NB4 (cell line): ENCODE measurements at regions not wholly inside any gene's neighbourhood (a gene's known extent, or its start where the extent isn't known, plus 50 kb on each side); places are given as distances from the start of the nearest gene placed in this dataset.
A peak's percentile ranks its signal among the peaks of the same experiment; 100 is the strongest.

Experiments
- DNase-seq: peaks from one replicate; pipeline ENCODE4 v3.0.0; 2010; ENCODE audit warnings: low read depth
- H3K4me3 ChIP-seq: one replicate; pipeline ENCODE4 v1.5.1; 2011; ENCODE audit warnings: mild to moderate bottlenecking, low read depth, low read length, moderate library complexity
- MYC ChIP-seq: IDR thresholded peaks from 2 replicates; pipeline ENCODE4 v1.6.1; 2011; ENCODE audit warnings: low read depth, low read length
- POLR2A ChIP-seq: IDR thresholded peaks from 2 replicates; pipeline ENCODE4 v1.6.1; 2011; ENCODE audit warnings: mild to moderate bottlenecking; ENCODE audit not compliant: insufficient read length; ENCODE audit errors: extremely low read depth
- TF ChIP-seq, protein P1 (sequence below): IDR thresholded peaks from one replicate; pipeline ENCODE4 v1.5.1; 2012; ENCODE audit warnings: low read depth, low read length
- TF ChIP-seq, protein P2 (sequence below): IDR thresholded peaks from 2 replicates; pipeline ENCODE4 v1.6.1; 2011; ENCODE audit warnings: low read depth, low read length

DNA sequence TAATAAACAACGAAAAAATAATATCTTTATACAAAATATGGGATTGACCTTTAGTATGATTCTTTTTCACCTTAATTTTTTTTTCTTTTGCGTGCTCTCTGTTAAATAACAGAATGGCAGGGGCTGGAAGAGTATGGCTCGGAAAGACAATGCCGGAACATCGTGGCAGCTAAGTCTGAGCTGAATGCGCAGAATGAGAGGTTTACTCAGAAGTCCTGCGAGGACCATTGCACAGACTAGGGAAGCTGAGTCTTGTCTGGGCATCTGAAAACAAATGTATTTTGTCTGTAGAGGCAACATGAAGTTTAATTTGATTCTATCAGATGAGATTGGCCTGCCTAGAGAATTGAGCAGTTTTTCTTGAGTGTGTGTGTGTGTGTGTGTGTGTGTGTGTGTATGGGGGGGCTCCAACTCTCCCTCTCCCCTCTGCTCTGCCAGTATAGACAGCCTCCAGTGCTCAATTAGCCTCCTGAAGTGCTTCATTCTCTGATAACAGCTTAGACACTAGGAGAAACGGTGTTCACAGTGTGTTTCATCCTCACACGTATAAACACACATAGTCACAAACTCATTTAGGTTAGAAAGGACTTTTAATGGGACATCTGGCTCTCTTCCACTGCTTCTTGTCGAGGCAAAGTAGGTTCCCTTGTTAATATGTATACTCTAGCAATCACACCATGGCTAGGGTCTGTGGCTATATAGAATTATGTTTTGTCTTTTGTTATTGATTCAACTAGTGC is 244.3 kb upstream of the SORL1-AS1 start:
- H3K4me3 ChIP-seq: no peak overlapping the region
- TF ChIP-seq, protein P1, sequence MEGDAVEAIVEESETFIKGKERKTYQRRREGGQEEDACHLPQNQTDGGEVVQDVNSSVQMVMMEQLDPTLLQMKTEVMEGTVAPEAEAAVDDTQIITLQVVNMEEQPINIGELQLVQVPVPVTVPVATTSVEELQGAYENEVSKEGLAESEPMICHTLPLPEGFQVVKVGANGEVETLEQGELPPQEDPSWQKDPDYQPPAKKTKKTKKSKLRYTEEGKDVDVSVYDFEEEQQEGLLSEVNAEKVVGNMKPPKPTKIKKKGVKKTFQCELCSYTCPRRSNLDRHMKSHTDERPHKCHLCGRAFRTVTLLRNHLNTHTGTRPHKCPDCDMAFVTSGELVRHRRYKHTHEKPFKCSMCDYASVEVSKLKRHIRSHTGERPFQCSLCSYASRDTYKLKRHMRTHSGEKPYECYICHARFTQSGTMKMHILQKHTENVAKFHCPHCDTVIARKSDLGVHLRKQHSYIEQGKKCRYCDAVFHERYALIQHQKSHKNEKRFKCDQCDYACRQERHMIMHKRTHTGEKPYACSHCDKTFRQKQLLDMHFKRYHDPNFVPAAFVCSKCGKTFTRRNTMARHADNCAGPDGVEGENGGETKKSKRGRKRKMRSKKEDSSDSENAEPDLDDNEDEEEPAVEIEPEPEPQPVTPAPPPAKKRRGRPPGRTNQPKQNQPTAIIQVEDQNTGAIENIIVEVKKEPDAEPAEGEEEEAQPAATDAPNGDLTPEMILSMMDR: no peak
- TF ChIP-seq MYC (no peak), POLR2A (no peak)
- TF ChIP-seq, protein P2, sequence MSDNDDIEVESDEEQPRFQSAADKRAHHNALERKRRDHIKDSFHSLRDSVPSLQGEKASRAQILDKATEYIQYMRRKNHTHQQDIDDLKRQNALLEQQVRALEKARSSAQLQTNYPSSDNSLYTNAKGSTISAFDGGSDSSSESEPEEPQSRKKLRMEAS: no peak

DNA sequence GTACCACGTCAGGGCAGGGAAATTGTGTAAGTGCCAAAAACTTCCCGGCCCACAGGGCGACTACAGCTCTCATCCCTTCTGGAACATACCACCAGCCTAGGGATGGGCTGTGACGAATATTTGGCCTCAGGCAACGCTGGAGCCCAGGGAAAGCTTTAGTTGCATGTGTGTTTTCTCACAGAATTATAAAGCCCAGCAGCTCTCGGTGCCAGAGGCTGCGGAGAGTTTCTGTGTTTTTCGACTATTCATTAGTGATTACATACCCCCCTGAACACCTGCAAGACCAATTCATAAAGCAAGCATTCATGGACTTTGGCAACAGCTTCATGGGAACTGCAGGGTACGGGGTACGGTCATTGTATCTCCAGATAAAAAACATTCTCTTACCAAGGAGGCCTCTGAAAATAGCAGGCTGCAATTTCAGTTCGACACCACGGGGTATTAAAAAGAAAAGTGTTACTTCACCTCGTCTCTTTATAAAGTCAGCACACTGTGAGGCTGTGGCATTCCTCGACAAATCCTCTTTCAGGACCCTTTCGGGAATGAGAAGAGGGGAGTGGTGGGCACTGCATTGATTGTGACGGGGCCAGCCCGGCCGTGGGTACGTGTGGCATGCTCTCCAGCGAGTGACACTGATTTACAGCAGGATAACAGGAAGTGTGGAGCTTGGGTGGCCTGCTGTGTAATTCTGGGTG is 243.6 kb upstream of the SORL1-AS1 start:
- no peak for DNase-seq
- TF ChIP-seq, protein P1: no peak
- no peak overlapping the region for H3K4me3 ChIP-seq

More for the DNA sequence above, 244.3 kb upstream of the SORL1-AS1 start:
- no peak for DNase-seq

- TF ChIP-seq, protein P2: no peak
- TF ChIP-seq POLR2A: no peak
- TF ChIP-seq, protein P1: no peak
- TF ChIP-seq MYC: no peak
- H3K4me3 ChIP-seq: no peak overlapping the region
- no peak for DNase-seq
These were observed 239.5 kb upstream of the SORL1-AS1 start for GRCh38 chr11:121692236-121692635.

- no peak overlapping the region for H3K4me3 ChIP-seq
- DNase-seq: no peak
- TF ChIP-seq, protein P2: no peak
- TF ChIP-seq, protein P1: no peak
- TF ChIP-seq POLR2A (no peak), MYC (no peak)
These were observed 236.3 kb upstream of the SORL1-AS1 start for GRCh38 chr11:121688860-121689614.

- DNase-seq: no peak
- H3K4me3 ChIP-seq: no peak overlapping the region
- TF ChIP-seq, protein P1: no peak
- TF ChIP-seq, protein P2: peak; percentile 47
- TF ChIP-seq MYC: peak; percentile 47; the same call in 1 of the 2 replicates
- no peak for TF ChIP-seq POLR2A
These were observed 235.3 kb upstream of the SORL1-AS1 start for GRCh38 chr11:121688055-121688491.
